ENCODE measurements at regions not wholly inside any gene's neighbourhood (a gene's known extent, or its start where the extent isn't known, plus 50 kb on each side); places are given as distances from the start of the nearest gene placed in this dataset.

DNA sequence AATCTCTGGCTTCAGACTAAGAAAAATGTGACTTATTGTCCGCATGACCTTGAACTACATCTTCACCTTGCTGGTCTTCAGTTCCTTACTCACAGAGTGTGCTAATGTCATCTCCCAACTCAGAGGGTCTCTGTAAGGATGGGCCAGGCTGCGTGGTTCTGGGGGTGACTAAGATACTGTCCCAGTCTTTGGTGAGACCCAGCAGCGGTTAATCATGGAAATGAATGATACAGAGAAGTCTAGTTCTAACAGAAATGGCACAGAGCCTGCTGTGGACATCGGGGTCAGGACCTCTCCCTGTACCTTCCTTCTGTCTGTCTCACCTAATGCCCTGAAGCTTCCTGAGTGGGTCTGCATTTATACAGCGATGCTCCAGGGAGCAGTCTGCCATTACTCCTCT, 662.7 kb upstream of the HS6ST1 start:
- TF ChIP-seq, protein P1, sequence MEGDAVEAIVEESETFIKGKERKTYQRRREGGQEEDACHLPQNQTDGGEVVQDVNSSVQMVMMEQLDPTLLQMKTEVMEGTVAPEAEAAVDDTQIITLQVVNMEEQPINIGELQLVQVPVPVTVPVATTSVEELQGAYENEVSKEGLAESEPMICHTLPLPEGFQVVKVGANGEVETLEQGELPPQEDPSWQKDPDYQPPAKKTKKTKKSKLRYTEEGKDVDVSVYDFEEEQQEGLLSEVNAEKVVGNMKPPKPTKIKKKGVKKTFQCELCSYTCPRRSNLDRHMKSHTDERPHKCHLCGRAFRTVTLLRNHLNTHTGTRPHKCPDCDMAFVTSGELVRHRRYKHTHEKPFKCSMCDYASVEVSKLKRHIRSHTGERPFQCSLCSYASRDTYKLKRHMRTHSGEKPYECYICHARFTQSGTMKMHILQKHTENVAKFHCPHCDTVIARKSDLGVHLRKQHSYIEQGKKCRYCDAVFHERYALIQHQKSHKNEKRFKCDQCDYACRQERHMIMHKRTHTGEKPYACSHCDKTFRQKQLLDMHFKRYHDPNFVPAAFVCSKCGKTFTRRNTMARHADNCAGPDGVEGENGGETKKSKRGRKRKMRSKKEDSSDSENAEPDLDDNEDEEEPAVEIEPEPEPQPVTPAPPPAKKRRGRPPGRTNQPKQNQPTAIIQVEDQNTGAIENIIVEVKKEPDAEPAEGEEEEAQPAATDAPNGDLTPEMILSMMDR (IDR thresholded peaks at IDR 0.05), result no peak
- TF ChIP-seq POLR2A (IDR thresholded peaks at IDR 0.05), result no peak

All from thyroid gland (tissue), 4 donors.